NCI-H510A treated with DMSO at 0.1 percent for 48 hours (cell line): ENCODE measurements at regions not wholly inside any gene's neighbourhood (a gene's known extent, or its start where the extent isn't known, plus 50 kb on each side); places are given as distances from the start of the nearest gene placed in this dataset.
"Not testable (repeated sequence)": the region's sequence is repeated elsewhere in the genome, so short reads cannot be mapped to it uniquely, and the experiment has no call there.

ENCODE experiments used
- DNase-seq: peaks from one replicate; lab custom pipeline; 2025; lab: John Stamatoyannopoulos, UW

- peak; percentile 51 for DNase-seq
These were observed 172.4 kb upstream of the MYLIP start for GRCh38 chr6:15956205-15957106.

- no peak for DNase-seq
These were observed 173.4 kb upstream of the MYLIP start for GRCh38 chr6:15955484-15955883.

GRCh38 chr6:15953152-15953880 is 175.6 kb upstream of the MYLIP start:
- no peak for DNase-seq

GRCh38 chr6:15952231-15953151 is 176.4 kb upstream of the MYLIP start:
- DNase-seq = no peak

- no peak for DNase-seq
These were observed 177.8 kb upstream of the MYLIP start for GRCh38 chr6:15950962-15951569.

GRCh38 chr6:15949982-15950381 is 178.9 kb upstream of the MYLIP start:
- DNase-seq = peak; percentile 34

GRCh38 chr6:15948930-15949900 is 179.7 kb upstream of the MYLIP start:
- peak; percentile 94 for DNase-seq

GRCh38 chr6:15947923-15948322 is 181.0 kb upstream of the MYLIP start:
- no peak for DNase-seq

GRCh38 chr6:15947436-15947835 is 181.4 kb upstream of the MYLIP start:
- no peak for DNase-seq

GRCh38 chr6:15946701-15947385 is 182.0 kb upstream of the MYLIP start:
- no peak for DNase-seq

GRCh38 chr6:15945593-15946159 is 183.2 kb upstream of the MYLIP start:
- no peak for DNase-seq

- DNase-seq = no peak
These were observed 185.5 kb upstream of the MYLIP start for GRCh38 chr6:15943423-15943822.

GRCh38 chr6:15941168-15941567 is 187.7 kb upstream of the MYLIP start:
- no peak for DNase-seq

- no peak for DNase-seq
These were observed 190.8 kb upstream of the MYLIP start for GRCh38 chr6:15938107-15938506.

- DNase-seq = no peak
These were observed 191.3 kb upstream of the MYLIP start for GRCh38 chr6:15937602-15938001.

GRCh38 chr6:15936503-15936902 is 192.4 kb upstream of the MYLIP start:
- peak; percentile 49 for DNase-seq

GRCh38 chr6:15935661-15936060 is 193.2 kb upstream of the MYLIP start:
- DNase-seq = no peak

GRCh38 chr6:15931697-15932096 is 197.2 kb upstream of the MYLIP start:
- not testable (repeated sequence) for DNase-seq

GRCh38 chr6:15930207-15930606 is 198.7 kb upstream of the MYLIP start:
- no peak for DNase-seq

GRCh38 chr6:15929685-15930084 is 199.2 kb upstream of the MYLIP start:
- DNase-seq = no peak
